ENCODE measurements at regions not wholly inside any gene's neighbourhood (a gene's known extent, or its start where the extent isn't known, plus 50 kb on each side); places are given as distances from the start of the nearest gene placed in this dataset.
A peak's percentile ranks its signal among the peaks of the same experiment; 100 is the strongest.

DNA sequence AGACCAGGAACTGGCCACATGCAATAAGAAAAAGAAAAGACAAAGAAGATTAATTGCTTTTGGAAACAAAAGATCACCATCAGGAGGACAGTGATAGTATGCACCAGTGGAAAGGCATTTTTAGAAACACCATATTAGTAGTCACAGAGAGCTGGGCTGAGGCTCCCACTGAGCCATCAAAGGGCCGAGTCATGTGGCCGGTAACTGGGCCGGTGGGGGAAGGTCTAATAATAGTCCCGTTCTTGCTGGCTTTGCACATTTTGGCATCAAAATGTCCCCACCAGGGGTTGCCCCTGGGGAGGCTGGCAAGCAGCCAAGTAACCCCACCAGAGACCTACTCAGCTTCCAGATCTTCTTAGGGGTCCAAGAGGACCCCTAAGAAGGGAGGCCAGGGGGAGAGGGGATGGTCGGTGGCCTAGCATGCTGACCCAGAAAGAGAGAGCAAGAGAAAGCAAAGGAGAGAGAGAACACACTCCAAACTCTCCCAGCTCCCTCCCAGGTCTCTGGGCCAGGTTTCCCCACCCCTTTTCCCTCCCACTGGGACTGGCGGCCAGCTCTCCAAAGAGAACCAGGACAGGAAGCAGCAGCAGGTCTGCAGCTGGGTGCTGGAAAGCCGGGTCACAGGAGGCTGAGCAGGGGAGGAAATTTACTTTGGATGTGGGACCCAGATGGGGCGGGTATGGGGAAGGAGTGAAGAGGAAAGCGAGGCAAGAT lies 70.2 kb upstream of the FGFR2 start (continued):
- TF ChIP-seq, protein P1, sequence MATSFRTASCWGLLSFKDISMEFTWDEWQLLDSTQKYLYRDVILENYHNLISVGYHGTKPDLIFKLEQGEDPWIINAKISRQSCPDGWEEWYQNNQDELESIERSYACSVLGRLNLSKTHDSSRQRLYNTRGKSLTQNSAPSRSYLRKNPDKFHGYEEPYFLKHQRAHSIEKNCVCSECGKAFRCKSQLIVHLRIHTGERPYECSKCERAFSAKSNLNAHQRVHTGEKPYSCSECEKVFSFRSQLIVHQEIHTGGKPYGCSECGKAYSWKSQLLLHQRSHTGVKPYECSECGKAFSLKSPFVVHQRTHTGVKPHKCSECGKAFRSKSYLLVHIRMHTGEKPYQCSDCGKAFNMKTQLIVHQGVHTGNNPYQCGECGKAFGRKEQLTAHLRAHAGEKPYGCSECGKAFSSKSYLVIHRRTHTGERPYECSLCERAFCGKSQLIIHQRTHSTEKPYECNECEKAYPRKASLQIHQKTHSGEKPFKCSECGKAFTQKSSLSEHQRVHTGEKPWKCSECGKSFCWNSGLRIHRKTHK (tag by site-specific recombination; IDR thresholded peaks at IDR 0.05): no peak
- 0 out of 2 replicates have a peak, but pooled peaks have one; percentile 21 for TF ChIP-seq ZNF184 (tag by site-specific recombination; IDR thresholded peaks at IDR 0.05)
- TF ChIP-seq ZNF529 (tag by site-specific recombination; IDR thresholded peaks at IDR 0.05; ENCODE audit: insufficient replicate concordance): no peak
- 0 out of 2 replicates have a peak, but pooled peaks have one; percentile 18 for TF ChIP-seq WT1 (tag by site-specific recombination; IDR thresholded peaks at IDR 0.05)
- TF ChIP-seq ZNF175 (tag by site-specific recombination; IDR thresholded peaks at IDR 0.05): no peak
- peak; percentile 36; the same call in 1 of the 2 replicates for TF ChIP-seq ZNF366 (tag by site-specific recombination; conservative IDR thresholded peaks at IDR 0.05)
- TF ChIP-seq, protein P2, sequence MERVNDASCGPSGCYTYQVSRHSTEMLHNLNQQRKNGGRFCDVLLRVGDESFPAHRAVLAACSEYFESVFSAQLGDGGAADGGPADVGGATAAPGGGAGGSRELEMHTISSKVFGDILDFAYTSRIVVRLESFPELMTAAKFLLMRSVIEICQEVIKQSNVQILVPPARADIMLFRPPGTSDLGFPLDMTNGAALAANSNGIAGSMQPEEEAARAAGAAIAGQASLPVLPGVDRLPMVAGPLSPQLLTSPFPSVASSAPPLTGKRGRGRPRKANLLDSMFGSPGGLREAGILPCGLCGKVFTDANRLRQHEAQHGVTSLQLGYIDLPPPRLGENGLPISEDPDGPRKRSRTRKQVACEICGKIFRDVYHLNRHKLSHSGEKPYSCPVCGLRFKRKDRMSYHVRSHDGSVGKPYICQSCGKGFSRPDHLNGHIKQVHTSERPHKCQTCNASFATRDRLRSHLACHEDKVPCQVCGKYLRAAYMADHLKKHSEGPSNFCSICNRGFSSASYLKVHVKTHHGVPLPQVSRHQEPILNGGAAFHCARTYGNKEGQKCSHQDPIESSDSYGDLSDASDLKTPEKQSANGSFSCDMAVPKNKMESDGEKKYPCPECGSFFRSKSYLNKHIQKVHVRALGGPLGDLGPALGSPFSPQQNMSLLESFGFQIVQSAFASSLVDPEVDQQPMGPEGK (tag by site-specific recombination; IDR thresholded peaks at IDR 0.05): peak; percentile 17; the same call in 1 of the 2 replicates
- TF ChIP-seq ZIC2 (tag by site-specific recombination; IDR thresholded peaks at IDR 0.05): peak; percentile 84
- peak; percentile 31; the same call in 1 of the 2 replicates for TF ChIP-seq TCF7L2 (IDR thresholded peaks at IDR 0.05; ENCODE audit: borderline replicate concordance, low read depth, low read length)
- TF ChIP-seq GLIS2 (tag by site-specific recombination; IDR thresholded peaks at IDR 0.05): peak; percentile 70
- TF ChIP-seq PRDM1 (tag by site-specific recombination; IDR thresholded peaks at IDR 0.05): peak; percentile 43; the same call in 1 of the 2 replicates
- peak; percentile 30; the same call in 1 of the 2 replicates for TF ChIP-seq SP2 (tag by site-specific recombination; IDR thresholded peaks at IDR 0.05)
- TF ChIP-seq ZNF341 (tag by site-specific recombination; IDR thresholded peaks at IDR 0.05; ENCODE audit: low read depth): no peak
- TF ChIP-seq, protein P3, sequence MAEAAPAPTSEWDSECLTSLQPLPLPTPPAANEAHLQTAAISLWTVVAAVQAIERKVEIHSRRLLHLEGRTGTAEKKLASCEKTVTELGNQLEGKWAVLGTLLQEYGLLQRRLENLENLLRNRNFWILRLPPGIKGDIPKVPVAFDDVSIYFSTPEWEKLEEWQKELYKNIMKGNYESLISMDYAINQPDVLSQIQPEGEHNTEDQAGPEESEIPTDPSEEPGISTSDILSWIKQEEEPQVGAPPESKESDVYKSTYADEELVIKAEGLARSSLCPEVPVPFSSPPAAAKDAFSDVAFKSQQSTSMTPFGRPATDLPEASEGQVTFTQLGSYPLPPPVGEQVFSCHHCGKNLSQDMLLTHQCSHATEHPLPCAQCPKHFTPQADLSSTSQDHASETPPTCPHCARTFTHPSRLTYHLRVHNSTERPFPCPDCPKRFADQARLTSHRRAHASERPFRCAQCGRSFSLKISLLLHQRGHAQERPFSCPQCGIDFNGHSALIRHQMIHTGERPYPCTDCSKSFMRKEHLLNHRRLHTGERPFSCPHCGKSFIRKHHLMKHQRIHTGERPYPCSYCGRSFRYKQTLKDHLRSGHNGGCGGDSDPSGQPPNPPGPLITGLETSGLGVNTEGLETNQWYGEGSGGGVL (tag by site-specific recombination; IDR thresholded peaks at IDR 0.05): peak; percentile 58
- no peak for TF ChIP-seq OSR2 (tag by site-specific recombination; IDR thresholded peaks at IDR 0.05)
- peak; percentile 41; the same call in 1 of the 2 replicates for TF ChIP-seq ZBTB17 (tag by site-specific recombination; IDR thresholded peaks at IDR 0.05)
- 0 out of 2 replicates have a peak, but pooled peaks have one; percentile 36 for TF ChIP-seq SP7 (tag by site-specific recombination; IDR thresholded peaks at IDR 0.05)
- TF ChIP-seq ZNF548 (tag by site-specific recombination; IDR thresholded peaks at IDR 0.05): no peak
- TF ChIP-seq GLIS1 (tag by site-specific recombination; IDR thresholded peaks at IDR 0.05): peak; percentile 96
- peak; percentile 53; the same call in 1 of the 2 replicates for TF ChIP-seq ZNF423 (tag by site-specific recombination; IDR thresholded peaks at IDR 0.05)
- TF ChIP-seq ZNF335 (tag by site-specific recombination; conservative IDR thresholded peaks at IDR 0.05): peak; percentile 55; the same call in 1 of the 2 replicates

DNA sequence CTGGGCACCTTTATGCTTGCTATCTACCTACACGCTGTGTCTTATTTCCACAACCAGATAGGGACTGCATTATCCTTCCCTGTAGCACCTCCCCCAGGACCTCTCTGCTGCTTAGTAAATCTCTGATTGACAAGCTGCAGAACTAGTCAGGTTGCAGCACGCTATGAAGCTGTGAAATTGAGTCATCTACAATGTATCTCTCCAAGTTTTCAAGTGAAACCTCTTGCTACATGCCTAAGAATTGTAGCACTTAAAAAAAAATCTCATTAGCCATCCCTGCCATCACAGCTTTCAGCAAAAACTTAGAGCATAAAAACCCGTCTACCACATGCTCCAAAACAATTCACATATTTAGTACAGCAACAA lies 69.7 kb upstream of the FGFR2 start:
- no peaks in the 10 kb centered on the region for H3K9me3 ChIP-seq (ENCODE audit: control insufficient read depth, insufficient read depth, low read depth, low read length)
- no peaks in the 10 kb centered on the region for H3K36me3 ChIP-seq (ENCODE audit: control insufficient read depth in 2 of 2, insufficient read depth in 1 of 2, low read length in 2 of 2)
- no peak overlapping the region for H3K4me3 ChIP-seq (ENCODE audit: low read depth, low read length)
- H3K4me1 ChIP-seq (ENCODE audit: control insufficient read depth, insufficient read depth, low read length): 0 out of 2 replicates have a peak, but pooled peaks cover 8% of the 10 kb centered on the region
- CTCF ChIA-PET: interaction anchor here (0.7 kb wide), 2 partner anchors 233 to 700 kb away, joined by 3 to 4 read pairs; no protein-coding TSS in a partner anchor
- TF ChIP-seq ZNF157 (tag by site-specific recombination; IDR thresholded peaks at IDR 0.05): 0 out of 2 replicates have a peak, but pooled peaks have one; percentile 45
- TF ChIP-seq PRDM1 (tag by site-specific recombination; IDR thresholded peaks at IDR 0.05): no peak
- H3K27ac ChIP-seq (ENCODE audit: extremely low read depth, low read depth, low read length): no peak overlapping the region
- POLR2A ChIA-PET: no interaction called here
